ENCODE measurements at regions not wholly inside any gene's neighbourhood (a gene's known extent, or its start where the extent isn't known, plus 50 kb on each side); places are given as distances from the start of the nearest gene placed in this dataset.

- in situ Hi-C loops (cut with MboI) (loop anchor here (5.0 to 10.0 kb wide), 2 partner anchors 961 to 1044 kb away; no protein-coding TSS in a partner anchor), intact Hi-C loops (cut with micrococcal nuclease; ENCODE audit: unreplicated experiment) (loop anchor here (5.0 to 10.0 kb wide), 5 partner anchors 176 to 1044 kb away; no protein-coding TSS in a partner anchor)
- SMC1A ChIA-PET (ENCODE audit: uncharacterized antibody, unreplicated experiment), result interaction anchor here (0.6 to 3.0 kb wide), 7 partner anchors 12 to 1879 kb away, joined by 3 to 28 read pairs (median 3); no protein-coding TSS in a partner anchor
- Histone ChIP-seq H3K9ac (ENCODE audit: control insufficient read depth, insufficient read depth, low read length) (no peak overlapping the region), H2AFZ (ENCODE audit: control insufficient read depth, low read depth, low read length) (no peak overlapping the region), H3K9me3 (replicated peaks; ENCODE audit: control insufficient read depth, insufficient read depth, low read length) (no peaks in the 10 kb centered on the region), H3K79me2 (ENCODE audit: control insufficient read depth, insufficient read depth, low read length) (no peaks in the 10 kb centered on the region), H3K27ac (ENCODE audit: control insufficient read depth, insufficient read depth) (no peak overlapping the region), H3K4me2 (ENCODE audit: control insufficient read depth, insufficient read depth) (no peak overlapping the region), H3K36me3 (ENCODE audit: control insufficient read depth in 2 of 2, insufficient read depth in 2 of 2, low read length in 1 of 2) (no peaks in the 10 kb centered on the region), H3K4me1 (ENCODE audit: control insufficient read depth, insufficient read depth, low read length) (no peaks in the 10 kb centered on the region), H3K4me3 (no peak overlapping the region), H3K27me3 (replicated peaks in 1 of 2; ENCODE audit: control insufficient read depth in 2 of 2, insufficient read depth in 2 of 2, low read length in 1 of 2) (no peaks in the 10 kb centered on the region; a peak in 1 of 4 replicates), H4K20me1 (ENCODE audit: control insufficient read depth, insufficient read depth) (no peaks in the 10 kb centered on the region)
- RAD21 ChIA-PET (ENCODE audit: unreplicated experiment), result interaction anchor here (0.7 to 1.2 kb wide), 4 partner anchors 30 to 964 kb away, joined by 3 read pairs; no protein-coding TSS in a partner anchor
- CTCF ChIA-PET, result interaction anchor here (0.9 to 2.9 kb wide), 5 partner anchors 138 to 1049 kb away, joined by 3 to 15 read pairs (median 6); no protein-coding TSS in a partner anchor
- no TSS peak for BruUV-seq (replicated peaks)
- ATAC-seq (no peak), DNase-seq (ENCODE audit: low read depth, low spot score) (no peak), FAIRE-seq (no peak)
- WGBS (ENCODE audit: insufficient coverage, insufficient replicate concordance, low lambda C conversion rate, missing lambda C conversion rate), result 88% methylated on average over 1 of the region's 1 CpG
- POLR2A ChIA-PET, result no interaction called here
- TF ChIP-seq ZNF207 (IDR thresholded peaks at IDR 0.05; ENCODE audit: borderline replicate concordance), result no peak
- no peak for TF ChIP-seq KLF5 (IDR thresholded peaks at IDR 0.05; ENCODE audit: partially characterized antibody)
- no peak for TF ChIP-seq BMI1 (IDR thresholded peaks at IDR 0.05; ENCODE audit: borderline replicate concordance)
- TF ChIP-seq PBX3 (IDR thresholded peaks at IDR 0.05; ENCODE audit: insufficient replicate concordance, low read depth, low read length), result no peak
- TF ChIP-seq EGR1 (IDR thresholded peaks at IDR 0.05; ENCODE audit: borderline replicate concordance in 1 of 2, low read depth in 2 of 2, low read length in 2 of 2), result no peak
- TF ChIP-seq MXI1 (IDR thresholded peaks at IDR 0.05; ENCODE audit: low read depth, low read length), result no peak
- no peak for TF ChIP-seq POLR2AphosphoS5 (IDR thresholded peaks at IDR 0.05; ENCODE audit: low read length)
- TF ChIP-seq POU2F2 (IDR thresholded peaks at IDR 0.05; ENCODE audit: borderline replicate concordance, low read depth, low read length), result no peak
- TF ChIP-seq SUZ12 (IDR thresholded peaks at IDR 0.05; ENCODE audit: unreplicated experiment), result no peak
- TF ChIP-seq RELB (IDR thresholded peaks at IDR 0.05; ENCODE audit: low read depth), result no peak
- TF ChIP-seq PML (IDR thresholded peaks at IDR 0.05; ENCODE audit: low read length), result no peak
- TF ChIP-seq LARP7 (IDR thresholded peaks at IDR 0.05), result no peak
- no peak for TF ChIP-seq MLLT1 (IDR thresholded peaks at IDR 0.05)
- TF ChIP-seq E2F8 (IDR thresholded peaks at IDR 0.05; ENCODE audit: low read depth, partially characterized antibody), result no peak
- TF ChIP-seq MTA3 (IDR thresholded peaks at IDR 0.05; ENCODE audit: borderline replicate concordance, low read length), result no peak
- TF ChIP-seq SMAD5 (IDR thresholded peaks at IDR 0.05; ENCODE audit: low read depth), result no peak
Measured at GRCh38 chr5:143966280-143966679, 154.3 kb downstream of the HMHB1 start.

All from GM12878 (cell line).